HG02610 (cell line): ENCODE measurements at regions not wholly inside any gene's neighbourhood (a gene's known extent, or its start where the extent isn't known, plus 50 kb on each side); places are given as distances from the start of the nearest gene placed in this dataset.
"Not testable (repeated sequence)": the region's sequence is repeated elsewhere in the genome, so short reads cannot be mapped to it uniquely, and the experiment has no call there.

Source experiments
- ATAC-seq: cut with Tn5 transposase; IDR thresholded peaks from one replicate; pipeline ENCODE4 v1.9.1; 2021; ENCODE audit warnings: mild to moderate bottlenecking, moderate library complexity; ENCODE audit not compliant: unreplicated experiment

DNA sequence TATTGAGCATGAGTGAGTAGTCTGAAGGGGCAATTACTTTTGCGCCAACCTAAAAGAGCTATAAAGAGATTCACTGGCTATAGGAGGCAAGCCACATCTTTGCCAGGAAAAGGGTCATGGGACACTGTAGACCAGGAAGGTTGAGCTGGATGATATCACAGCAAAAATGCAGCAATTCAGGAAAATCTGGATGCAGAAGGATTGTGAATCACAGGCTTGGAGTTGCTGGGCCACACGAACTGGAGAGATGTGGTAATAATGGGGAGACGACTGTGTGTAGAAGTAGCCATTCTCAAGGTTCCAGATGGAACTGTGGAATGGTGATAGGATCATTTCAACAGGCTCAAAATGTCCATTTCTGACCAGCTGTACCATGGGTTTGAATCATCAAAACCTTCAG, 151.4 kb upstream of the DAAM1 start:
- ATAC-seq = no peak

GRCh38 chr14:59037620-59038019, 150.8 kb upstream of the DAAM1 start:
- ATAC-seq = no peak

DNA sequence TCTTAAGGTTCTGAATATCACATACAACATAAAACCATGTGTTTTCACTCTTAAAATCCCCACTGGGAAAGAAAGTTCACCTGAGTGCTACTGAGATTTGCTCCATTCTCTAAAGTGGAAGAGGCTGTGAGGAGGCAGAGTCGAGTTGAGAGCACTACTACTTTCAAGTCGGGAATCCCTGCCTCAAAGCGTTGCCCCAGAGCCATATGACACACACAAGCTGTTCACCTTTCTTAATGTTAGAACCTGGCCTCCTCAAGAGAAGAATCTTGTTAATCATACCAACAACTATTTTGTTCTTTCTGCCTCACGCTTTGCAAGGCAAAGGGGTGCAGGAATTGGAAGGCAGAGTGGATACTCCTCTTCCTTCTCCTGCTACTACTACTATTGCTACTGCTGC, 149.7 kb upstream of the DAAM1 start:
- ATAC-seq = no peak

DNA sequence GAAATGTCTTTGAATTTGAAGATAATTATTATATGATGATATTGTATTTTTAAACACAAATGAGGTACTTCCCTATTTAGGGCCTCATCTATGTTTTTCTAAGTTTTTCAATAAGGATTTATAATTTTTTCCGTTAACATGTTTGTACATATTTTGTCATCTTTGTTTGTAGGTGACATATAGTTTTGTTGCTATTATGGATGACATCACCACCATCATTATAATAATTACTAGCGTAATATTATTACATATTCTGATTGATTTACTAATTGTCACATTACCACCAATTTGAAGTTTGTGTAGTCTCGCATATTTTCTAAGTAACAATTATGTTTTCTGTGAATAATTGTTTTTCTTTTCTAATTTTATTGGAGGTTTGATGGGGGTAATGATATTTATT, 147.2 kb upstream of the DAAM1 start:
- ATAC-seq = no peak

DNA sequence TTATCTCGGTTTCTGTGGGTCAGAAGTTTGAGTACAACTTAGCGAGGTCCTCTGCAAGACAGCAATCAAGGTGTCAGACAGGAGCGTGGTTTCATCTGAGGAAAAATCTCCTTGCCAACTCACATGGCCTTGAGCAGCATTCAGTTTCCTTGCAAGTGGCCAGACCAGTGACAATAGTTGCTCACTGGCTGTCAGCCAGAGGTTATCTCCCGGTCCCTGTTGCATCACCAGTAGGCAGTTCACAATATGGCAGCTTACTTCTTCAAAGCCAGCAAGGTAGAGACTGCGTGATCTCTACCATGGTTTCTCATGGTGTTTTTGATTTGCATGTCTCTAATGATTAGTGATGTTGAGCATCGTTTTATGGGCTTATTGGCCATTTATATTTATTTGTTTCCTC, 143.8 kb upstream of the DAAM1 start:
- ATAC-seq = no peak

GRCh38 chr14:59046746-59047145, 141.7 kb upstream of the DAAM1 start:
- ATAC-seq = no peak

- ATAC-seq = no peak
Observed at GRCh38 chr14:59055006-59055405, 133.5 kb upstream of the DAAM1 start.

DNA sequence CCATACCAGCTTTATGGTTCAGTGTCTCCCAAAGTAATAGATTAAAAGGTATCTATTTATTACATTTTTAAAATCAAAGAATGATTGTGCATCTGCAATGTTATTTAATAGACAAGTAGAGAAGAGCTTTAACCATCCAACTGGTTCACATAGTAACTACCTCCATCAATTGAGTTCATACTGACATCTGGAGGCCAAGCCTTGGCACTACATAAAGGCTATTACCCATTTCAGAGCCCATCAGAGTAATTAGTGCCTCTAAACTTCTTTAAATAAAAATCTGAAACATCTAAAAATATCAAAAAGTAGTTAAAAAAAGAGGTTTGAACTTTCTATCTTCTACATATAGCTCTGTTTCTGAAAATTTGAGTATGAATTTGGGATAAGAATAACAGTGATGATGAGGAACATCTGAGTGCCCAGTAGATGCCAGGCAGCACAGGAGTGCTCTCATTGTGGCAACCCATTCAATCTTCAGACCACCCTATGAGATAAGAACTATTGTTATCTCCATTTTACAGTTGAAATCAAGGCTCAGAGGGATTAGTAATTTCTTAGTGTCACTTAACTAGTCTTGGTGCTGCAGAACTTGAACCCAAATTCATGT, 132.9 kb upstream of the DAAM1 start:
- peak; percentile 60 for ATAC-seq

DNA sequence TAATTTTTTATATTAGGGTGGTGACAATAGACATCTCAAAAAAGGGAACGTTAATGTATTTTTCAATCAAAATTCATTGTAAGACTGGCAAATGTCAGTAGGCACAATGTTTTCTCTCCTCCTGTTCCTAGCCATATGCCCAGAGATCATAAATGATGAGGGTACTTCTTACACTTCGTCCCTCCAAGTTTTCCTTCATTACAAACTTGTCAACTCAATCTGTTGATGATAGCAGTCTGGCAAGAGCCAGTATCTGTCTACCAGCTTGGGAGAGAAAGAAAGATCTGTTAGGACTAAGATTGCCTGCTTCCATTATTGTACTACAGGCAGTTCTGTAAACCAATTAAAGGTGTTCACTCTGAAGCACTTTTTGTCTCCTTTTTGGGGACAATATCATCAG, 130.9 kb upstream of the DAAM1 start:
- no peak for ATAC-seq

GRCh38 chr14:59058776-59059175, 129.7 kb upstream of the DAAM1 start:
- ATAC-seq = not testable (repeated sequence)

DNA sequence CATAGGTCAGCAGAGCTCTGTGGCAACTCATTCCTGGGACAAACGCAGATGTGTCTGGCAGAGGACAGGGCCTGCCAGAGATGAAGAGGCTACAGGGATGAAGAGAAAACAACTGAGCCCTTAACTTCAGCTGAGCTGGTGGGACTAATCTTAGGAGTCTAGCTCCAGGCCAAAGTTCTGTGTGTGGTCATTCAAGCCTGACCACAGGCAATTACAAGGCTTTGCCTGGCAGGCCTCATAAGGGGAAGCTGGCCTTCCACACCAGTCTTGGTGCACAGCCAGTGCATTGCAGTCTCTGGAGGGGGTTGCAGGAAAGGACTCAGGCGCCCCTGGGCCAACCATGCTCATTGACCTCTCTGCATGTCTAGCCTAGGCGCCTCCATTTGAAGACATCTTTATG, 127.6 kb upstream of the DAAM1 start:
- ATAC-seq = no peak

- no peak for ATAC-seq
Observed at GRCh38 chr14:59061292-59061691, 127.2 kb upstream of the DAAM1 start.

GRCh38 chr14:59063259-59063658, 125.2 kb upstream of the DAAM1 start:
- no peak for ATAC-seq

DNA sequence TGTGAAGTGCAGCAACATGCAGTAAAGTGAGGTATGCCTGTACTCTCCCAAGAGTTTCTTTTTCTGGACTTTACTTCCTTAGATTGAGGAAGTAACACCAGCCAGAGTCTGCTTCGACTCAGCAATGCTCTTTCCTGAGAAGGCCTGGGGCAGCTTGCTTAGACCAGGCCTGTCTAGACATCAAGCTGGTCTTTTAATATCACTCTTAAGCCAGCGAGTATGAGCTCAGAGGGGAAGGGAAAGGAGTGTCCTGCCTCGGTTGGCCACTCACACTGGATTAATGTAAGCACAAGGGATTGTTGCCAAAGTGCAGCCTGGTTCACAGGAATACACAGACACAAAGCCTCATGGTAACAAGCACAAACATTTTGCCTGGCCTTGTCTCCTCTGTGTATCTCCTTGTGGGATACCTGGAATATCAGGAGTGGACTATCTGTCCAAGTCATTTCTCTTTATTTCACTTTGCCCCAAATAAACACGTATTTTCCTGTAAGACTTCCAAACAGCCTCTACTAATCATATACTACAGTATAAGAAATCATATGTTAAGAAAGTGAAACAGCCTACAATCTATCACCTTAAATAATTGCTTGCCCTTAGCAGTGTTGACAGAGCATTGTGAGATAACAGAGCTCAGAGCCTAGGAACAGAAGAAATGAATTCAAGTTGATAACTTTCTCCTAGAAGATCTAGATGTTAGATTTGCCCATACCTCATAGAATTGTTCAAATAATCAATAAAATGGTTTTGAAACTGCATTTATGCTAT, 121.2 kb upstream of the DAAM1 start:
- ATAC-seq = no peak

DNA sequence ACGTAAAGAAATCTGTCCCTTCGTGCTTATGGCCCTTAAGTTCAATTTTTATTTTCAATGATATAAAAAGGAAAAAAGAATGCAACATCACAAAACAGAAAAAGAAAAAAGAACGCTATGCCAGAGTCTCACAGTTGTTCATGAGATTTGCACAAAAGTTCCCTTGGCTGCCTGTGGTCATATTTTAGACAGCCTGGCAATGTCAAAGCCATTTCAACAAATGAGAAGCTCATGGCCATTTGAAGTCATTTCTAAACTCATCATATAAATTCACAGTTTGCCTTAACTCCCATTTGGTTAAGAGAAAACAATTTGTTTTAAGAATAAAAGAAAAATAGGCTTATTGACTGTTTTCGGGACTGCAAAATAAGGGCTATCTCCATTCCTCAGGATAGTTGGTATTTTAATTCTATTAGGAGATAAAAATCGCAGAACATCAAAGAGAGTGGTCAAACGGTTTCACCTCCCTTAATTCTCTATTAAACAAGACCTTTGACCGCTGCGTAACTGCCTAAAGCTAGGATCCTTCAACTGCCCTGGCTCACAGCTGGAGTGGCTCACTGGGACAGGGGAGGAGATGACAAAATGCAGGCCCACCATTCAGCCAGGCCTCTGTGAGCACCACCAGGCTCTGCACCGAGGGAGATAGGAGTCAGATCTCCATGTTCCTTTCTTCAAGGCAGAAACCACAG, 119.2 kb upstream of the DAAM1 start:
- no peak for ATAC-seq

DNA sequence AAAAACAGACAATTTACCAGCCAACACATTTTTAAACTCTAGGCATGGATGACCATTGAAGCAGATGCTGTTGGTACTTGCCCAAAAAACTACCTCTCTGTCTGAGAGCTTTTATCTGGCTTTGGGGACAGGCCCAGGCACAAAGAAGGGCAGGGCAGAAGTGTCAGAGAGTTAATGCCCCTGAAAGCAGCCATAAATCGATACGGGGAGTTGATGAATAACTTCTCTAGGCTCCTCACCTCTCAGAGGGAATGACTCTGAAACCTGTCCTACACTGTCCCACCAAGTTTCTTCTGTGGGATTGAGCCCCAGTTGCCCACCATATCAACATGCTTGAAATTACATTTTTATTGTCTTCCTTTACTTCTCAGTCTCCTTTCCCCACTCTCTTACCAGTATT, 113.0 kb upstream of the DAAM1 start:
- ATAC-seq = no peak

GRCh38 chr14:59081720-59082119, 106.7 kb upstream of the DAAM1 start:
- no peak for ATAC-seq

- ATAC-seq = no peak
Observed at GRCh38 chr14:59085207-59085739, 103.2 kb upstream of the DAAM1 start.

- no peak for ATAC-seq
Observed at GRCh38 chr14:59086241-59086882, 102.1 kb upstream of the DAAM1 start.

DNA sequence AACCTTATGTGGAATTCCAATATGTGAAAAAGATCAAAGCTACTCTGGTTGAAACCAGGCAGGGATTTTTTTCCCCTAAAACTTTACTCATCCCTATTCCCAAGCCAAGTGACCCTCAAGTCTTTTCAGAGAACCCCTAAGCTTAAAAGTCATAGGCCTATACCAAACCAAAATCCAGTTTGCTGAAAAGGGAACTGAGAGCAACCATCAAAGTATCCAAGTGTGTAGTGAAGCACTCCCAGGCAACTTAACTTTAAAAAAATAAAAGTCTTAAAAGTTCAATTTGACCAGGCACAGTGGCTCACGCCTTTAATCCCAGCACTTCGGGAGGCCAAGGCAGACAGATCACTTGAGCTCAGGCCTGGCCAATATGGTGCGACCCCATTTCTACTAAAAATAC, 101.2 kb upstream of the DAAM1 start:
- no peak for ATAC-seq

- ATAC-seq = no peak
Observed at GRCh38 chr14:59087711-59088110, 100.8 kb upstream of the DAAM1 start.
